Nucleus accumbens (tissue), 56 donors: ENCODE measurements at regions not wholly inside any gene's neighbourhood (a gene's known extent, or its start where the extent isn't known, plus 50 kb on each side); places are given as distances from the start of the nearest gene placed in this dataset.

Experiments
- DNase-seq, 56 donors: peaks; one replicate each; lab custom pipeline; 2025; lab: John Stamatoyannopoulos, UW

DNA sequence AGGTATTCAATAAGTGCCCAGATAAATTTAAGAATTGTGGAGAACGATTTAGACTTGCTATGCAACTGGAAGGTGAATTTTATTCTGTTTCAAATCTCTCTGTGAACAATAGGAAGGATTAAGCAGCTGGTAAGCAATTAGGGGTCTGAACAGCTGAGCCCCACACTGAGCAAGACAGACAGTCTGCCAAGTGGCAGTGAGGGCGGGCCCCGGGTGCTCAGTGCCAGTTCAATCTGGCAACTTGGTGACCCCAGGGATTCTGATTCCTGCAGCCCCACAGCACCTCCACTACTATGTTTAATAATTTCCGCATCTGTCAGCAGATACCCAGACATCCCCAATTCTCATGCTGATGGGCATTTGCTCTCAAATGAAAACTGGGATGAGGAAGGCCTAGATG lies 317.3 kb downstream of the PPP1R2C start:
- DNase-seq: no peak

DNA sequence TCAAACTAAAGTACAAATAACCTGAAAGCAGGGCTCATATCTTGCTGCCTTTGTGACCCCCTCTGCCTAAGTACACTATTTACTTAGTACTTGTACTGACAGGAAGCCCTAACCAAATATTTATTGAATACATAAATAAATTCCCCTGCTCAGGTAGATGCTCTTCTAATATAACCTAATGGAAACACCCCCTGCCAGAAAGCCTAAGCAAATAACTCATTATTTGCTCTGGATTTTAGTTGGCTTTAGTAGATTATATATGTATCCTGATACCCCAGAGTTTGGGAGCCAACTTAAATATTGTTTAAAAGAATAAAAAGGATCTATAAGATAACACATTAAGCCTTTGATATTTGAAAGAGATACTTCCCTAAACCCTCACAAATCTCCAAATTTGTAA lies 318.2 kb downstream of the PPP1R2C start:
- DNase-seq: no peak

DNA sequence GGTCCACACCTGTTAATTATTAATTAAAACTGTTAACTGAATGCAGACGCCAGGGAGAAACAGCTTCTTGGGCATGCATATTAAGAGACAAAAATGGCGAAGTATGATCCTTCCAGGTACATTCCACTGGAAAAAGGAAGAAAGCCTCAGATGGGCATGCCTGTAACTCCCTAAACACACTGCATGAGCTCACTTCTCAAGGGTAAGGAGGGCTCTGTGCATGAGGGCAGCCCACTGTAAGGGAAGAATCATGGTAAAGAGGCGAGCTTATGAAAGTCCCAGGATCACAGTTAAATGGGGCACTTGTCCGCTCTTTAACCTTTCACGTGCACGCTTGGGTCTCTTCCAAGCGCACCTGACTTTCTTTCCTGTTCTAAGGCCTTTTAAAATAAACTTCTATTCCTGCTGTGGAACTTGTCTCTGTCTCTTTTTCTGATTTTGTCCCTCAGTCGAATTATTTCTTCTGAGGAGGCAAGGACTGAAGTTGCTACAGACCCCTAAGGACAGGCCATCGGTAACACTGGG lies 321.7 kb downstream of the PPP1R2C start:
- DNase-seq: no peak

DNA sequence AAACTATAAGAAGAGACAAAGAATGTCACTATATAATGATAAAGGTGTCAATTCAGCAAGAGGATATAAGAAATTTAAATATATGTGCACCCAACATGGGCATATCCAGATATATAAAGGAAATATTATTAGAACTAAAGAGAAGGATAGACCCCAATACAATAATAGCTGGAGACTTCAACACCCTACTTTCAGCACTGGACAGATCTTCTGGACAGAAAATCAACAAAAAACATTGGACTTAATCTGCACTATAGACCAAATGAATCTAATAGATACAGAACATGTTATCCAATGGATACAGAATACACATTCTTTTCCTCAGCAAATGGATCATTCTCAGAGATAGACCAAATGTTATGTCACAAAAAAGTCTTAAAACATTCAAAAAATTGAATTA lies 327.7 kb downstream of the PPP1R2C start:
- no peak for DNase-seq

DNA sequence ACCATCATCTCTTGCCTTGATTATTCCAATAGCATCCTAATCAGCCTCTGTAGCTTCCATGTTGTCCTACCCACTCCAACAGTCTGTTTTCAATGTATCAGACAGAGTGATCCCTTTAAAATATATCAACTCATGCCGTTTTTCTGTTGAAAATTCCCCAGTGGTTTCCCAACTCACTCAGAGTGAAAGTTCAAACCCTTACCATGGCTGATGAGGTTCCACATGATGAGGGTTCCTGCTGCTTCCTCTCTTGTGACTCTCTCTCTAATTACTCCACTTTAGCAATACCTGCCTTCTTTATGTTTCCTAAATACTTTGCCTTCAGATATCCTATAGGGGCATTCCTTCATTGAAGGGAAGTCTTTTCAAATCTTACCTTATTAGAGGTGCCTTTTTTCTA lies 334.7 kb downstream of the PPP1R2C start:
- no peak for DNase-seq

DNA sequence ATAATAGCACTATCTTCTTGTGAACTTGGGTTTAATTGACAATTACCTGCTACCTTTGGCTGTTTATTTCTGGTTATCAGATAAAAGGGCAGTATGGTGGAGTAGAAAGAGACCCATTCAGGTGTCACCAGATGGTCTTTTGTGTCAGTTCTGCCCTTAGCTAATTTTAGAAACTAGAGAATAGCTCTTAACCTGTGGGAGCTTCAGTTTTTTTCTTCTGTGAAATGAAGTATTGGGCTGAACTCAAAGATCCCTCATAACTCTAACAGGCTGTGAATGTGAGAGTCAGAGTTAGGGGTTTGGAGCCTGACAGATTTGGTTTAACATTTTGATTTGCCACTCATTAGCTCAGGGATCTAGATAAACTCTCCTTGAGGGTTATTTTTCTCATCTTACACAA lies 335.2 kb downstream of the PPP1R2C start:
- DNase-seq: no peak

DNA sequence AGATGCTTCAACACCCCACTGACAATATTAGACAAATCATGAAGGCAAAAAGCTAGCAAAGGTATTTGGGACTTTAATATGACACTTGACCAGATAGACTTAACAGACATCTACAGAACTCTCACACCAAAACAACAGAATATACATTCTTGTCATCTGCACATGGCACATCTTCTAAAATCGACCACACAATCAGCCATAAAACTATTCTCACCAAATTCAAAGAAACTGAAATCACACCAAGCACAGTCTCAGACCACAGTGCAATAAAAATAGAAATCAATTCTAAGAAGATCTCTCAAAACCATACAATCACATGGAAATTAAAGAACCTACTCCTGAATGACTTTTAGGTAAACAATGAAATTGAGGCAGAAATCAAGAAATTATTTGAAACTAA lies 340.8 kb downstream of the PPP1R2C start:
- DNase-seq: no peak

DNA sequence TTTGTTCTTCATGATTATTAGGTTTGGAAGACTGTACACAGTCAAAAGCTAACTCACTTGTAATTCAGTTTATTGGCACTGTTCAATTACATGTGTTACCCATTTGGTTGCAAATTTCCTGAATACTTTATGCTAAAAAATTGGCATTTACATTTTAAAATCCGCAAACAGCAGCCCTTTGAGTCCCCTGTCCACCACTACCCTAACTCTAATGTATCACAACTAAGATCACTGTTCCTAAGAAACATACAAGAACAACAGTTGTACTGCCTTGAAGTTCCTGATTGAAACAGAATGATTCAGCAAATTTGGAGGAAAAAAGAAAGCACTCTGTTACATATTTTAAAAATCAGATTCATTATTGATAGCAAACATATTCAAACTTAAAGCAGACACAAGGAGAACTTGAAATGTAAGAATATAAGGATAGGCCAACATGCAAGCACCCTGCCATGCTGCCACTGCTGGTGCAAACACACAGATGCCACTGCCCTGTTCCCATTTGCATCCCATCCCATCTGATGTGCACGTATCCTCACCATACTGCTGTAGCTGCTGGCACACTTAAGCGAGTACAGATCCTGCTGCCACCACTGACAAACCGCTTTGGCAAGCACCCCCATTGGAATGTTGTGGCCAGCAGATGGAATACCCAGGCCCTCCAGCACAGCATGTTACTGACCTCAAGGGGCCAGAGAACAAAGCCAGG lies 343.4 kb downstream of the PPP1R2C start:
- DNase-seq: no peak

DNA sequence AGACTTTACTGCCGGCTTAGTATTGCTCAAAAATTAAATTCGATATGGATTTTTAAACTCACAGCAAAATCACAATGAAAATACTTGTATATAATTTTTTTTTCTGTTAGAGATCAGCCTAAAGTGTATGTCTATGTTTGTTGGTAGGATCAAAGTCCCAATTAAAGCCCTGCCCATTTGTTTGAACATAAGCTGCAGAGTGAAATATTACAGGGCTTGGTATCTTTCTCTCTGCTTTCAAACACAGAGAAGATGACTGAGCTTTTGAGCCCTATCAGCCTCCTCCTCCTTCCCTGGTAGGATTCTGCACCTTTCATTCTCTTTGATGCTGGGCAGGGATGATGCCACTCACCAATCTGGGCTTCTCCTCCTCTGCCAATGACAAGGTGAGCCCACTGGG lies 345.4 kb downstream of the PPP1R2C start:
- DNase-seq: no peak

DNA sequence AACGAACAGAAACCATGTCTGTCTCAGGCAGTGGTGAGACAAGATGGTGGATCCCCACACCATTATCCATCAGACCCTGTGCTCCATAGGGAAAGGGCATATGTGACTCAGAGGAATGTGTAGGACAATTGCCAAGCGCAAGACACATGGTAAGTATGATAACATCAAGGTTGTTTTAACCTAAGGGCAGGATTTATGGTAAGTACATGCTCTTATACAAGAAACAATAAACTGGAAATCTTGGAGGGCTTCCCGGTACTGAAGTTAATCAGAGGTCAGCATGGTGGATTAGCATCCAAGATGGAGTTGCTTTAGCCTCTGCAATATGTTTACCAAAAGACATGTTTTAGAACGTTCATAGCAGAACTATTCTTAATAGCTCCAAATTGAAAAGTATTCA lies 355.0 kb downstream of the PPP1R2C start:
- DNase-seq: no peak

DNA sequence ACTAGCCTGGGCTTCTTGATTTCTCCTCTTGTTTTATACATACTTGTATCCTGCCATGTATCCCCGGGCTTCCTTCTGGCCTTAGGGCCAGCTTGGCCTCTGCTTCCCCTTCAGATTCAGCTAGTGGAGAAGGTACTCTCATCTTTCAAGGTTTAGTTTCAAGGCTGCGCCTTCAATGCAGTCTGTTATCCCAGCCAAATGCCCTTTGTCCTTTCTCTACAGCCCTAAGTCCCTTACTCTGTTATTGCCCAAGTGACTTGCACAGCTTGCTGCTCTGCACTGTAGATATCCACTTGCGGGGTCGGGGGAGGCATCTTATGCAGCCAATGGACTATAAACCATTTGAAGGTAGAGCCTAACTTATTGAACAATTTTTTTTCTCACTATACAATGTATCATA lies 357.5 kb downstream of the PPP1R2C start:
- DNase-seq: no peak

DNA sequence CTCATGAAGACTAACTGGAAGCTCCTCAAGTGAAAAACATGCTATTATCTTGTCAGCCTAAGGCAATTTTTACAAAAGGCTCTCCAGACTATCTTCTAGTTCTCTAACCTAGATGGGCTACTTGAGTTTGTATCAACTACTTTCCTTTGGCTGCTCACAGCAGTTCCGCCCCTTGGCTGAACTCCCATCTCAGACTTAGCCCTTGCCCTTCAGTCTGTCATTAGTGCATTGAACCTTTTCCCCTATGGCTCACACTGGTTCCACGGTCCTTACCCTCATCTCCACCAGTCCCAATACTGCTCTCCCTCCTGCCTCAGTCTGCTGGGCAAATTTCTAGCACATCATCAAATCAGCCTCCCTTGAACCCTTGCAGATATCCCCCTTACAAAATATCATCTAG lies 362.3 kb downstream of the PPP1R2C start:
- DNase-seq: no peak

DNA sequence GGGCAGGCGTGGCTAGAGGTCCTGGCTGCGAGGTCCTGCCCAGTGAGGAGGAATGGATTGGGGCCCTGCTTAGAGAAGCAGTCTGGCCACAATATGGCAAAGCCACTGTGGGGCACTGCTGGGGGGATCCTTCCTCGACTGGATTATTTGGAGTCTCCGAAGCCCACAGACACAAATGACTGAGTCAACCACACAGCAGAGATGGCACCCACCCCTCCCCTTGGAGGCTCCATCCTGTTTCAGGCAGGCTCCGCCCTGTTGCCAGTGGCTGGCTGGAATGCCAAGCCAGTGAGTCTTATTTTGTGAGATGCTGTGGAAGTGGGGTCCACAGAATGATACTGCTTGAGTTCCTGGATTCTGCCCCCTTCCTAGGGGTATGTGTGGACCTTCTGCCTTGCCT lies 363.9 kb downstream of the PPP1R2C start:
- DNase-seq: no peak

DNA sequence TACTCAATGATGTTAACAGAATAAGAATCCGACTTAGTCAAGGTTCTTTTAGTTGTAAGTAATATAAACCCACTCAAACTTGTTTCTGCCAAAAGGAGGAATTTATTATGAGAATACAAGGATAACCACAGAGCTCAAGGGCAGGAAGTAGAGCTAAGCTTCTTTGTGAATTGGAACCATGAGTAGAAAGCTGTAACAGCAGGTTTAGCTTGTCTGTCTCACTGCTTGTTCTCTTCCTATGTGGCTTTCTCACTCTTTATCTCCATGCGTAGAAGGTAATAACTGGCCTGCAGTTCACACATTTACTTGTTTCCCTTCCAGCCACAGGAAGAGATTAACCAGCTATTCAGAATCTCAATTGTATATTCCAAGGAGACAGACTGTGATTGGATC lies 378.3 kb downstream of the PPP1R2C start:
- no peak for DNase-seq

DNA sequence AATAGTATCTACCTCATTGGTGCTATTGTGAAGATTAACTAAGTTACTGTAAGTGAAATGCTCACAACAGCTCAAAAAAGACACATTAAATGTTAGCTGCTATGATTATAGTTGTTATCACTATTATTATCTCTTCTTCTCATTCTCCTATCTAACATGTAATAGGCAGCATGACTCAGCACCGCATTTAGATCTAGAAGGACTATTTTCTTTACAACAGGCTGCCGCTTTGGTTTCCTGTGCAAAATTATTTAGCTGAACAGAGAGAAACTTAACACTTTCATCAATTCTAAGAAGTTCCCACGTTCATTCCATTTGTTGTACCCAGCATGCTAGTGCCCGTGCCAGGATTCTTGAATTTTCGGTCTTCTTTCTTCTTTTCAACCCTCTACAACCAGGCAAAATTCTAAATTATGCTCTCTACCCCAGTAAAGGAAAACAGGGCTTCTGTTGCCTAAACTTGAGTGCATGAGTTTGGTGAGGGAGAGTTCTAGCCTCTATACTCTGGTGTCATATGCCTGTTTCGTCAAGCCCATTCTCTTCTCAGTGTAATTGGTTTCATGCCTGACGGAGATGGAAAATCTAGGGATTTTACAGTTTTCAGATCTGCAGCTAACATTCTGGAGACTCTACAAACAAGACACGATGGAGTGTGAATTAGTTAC lies 378.9 kb downstream of the PPP1R2C start:
- DNase-seq: no peak

DNA sequence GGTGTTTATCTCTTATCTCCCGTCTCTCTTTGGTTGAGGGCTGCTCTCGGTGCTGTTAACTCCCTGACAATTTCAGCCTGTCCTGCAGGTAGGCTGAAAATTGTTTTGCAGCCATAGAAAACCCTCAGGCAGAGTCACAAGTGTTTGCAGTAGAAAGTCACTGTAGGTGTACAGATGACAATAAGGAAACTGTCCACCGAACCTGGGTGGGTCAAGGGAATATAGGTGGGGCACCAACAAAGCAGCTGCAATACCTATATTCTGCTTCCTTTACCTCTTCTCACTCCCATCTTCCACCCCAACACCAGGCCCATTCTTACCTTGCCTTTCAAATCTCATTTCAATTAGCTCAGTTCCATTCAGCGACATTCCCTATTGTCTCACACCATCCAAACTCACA lies 381.8 kb downstream of the PPP1R2C start:
- no peak for DNase-seq

DNA sequence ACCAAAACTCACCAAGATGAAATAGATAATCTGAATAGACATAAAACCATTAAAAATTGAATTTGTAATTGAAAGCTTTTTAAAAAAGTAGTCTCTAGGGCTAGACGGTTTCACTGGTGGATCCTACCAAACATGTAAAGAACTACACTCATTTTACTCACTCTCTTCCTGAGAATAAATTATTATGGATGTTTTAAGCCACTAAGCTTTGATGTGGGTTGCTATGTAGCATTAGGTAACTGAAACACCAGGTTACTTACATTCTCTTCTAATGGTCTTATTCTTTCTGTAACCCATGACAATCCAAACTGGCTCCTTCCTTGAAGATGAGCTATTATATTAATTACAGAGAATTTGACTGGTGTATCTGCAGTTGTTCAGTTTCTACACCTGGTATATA lies 385.1 kb downstream of the PPP1R2C start:
- no peak for DNase-seq

DNA sequence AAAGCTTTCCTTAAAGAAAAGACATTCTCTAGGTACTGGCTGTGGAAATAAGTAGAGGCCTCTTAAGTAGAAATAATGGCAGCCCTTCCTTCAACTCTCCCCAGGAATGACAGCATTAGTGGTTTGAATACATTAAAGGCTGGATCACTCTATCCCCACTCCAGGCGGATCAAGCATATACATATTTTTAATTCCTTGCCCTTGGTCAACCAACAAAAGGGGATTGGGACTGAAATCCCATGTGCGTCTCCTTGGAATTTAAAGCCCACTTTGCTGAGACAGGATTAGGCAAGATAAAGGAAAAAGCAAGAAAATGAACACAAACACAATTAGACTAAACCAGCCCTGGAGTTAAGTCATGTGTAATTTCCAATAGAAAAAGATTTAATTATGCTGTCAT lies 391.3 kb downstream of the PPP1R2C start:
- no peak for DNase-seq

DNA sequence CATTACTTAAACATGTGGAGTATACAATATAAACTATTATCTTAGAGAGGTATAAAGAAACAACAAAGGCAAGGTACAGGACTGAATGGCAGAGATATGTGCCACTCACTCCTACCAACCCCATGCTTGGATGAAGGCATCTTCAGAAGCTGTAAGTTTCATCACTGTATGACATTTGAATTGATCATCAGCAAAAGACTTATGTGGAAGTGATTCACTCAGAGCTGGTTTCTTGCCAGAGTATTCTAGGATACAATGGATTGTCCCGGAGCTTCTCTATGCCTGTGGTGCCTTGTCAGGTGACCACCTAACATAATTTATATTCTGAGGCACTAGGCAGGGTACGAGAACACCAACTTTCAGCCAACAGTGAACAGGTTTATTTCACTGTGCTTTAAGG lies 392.2 kb downstream of the PPP1R2C start:
- DNase-seq: no peak

DNA sequence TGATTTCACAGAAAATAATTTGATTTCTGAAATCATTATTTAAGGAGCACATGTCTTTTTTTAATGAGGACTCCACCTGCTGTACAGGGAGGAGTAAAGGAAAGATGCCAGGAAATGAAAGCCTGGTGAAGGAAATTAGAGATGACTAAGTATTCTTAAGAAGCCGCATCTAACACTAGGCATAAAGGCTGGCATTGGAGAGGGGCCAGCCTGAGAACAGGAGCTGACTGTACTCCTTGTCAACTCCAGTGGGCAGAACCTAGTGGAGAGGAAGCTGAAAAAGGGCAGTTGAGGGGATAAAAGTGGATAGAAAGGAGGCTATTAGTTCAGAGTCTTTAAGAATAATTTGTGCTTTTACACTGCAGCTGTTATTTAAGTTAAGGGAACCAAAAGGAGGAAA lies 393.0 kb downstream of the PPP1R2C start:
- peak in 12 of 56 donors; percentile 0 to 22 (median 0) for DNase-seq

DNA sequence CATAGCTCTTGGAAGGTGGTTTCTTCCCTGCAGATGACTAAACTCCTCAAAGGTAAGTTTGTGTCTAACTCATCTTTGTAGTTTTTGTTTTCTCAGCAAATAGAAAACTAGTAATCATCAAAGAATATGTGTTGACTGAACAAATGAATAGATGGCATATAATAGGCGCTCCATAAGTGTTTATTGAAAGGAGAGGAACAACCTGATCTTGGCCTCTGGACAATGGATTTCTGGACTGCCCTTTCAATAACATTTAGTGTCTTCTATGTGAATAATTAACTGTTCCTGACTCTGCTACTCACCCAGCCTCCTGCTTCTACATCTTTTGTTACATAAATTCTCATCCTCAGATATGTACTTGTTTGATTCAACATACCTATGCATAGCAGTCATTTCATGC lies 399.1 kb downstream of the PPP1R2C start:
- DNase-seq: no peak

DNA sequence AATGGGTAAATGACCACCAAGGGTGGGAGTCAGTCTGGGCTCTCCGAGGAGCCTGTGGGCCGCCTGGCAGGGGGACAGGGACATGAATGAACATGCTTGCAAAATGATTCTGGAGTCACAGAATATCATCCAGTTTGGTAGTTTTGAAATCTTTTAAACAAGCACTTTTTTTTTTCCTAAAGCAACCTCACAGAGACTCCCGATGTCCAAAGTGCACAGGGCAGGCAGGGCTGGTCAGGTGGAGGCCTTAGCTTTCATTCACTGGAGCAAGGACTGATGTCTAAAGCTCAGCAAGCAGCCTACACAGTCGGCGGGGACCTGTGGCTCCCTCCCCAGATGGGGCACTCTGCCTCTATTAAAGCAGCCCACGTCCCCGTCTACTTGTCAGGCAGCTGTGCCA lies 402.9 kb downstream of the PPP1R2C start:
- DNase-seq: no peak
